GM12878 (cell line): ENCODE measurements at regions not wholly inside any gene's neighbourhood (a gene's known extent, or its start where the extent isn't known, plus 50 kb on each side); places are given as distances from the start of the nearest gene placed in this dataset.

Source experiments
- ATAC-seq: fragments of 200-7000 bp; cut with Tn5 transposase; 3 replicates; pipeline ENCODE4 v1.9.1; 2020; ENCODE audit warnings: mild to moderate bottlenecking, moderate library complexity
- BruUV-seq: library from RNA; stranded (reverse); fragments of 400-500 nt; replicated peaks from 2 replicates; lab custom pipeline; 2021; lab: Mats Ljungman, UMichigan
- CTCF ChIA-PET: fragments of 300-600 bp; sonication (Branson Sonifier 250); formaldehyde crosslinking; extraction: SDS; loops from one replicate; lab custom pipeline; 2021; ENCODE audit warnings: inconsistent platforms; lab: Yijun Ruan, JAX
- POLR2A ChIA-PET: fragments of 350-600 bp; formaldehyde crosslinking; extraction: SDS; loops from one replicate; lab custom pipeline; 2021; ENCODE audit warnings: inconsistent platforms; lab: Charles Lee
- RAD21 ChIA-PET: fragments of 300-600 bp; sonication (Branson Sonifier 250); formaldehyde crosslinking; loops from one replicate; lab custom pipeline; 2023; ENCODE audit warnings: antibody characterized with exemption; ENCODE audit not compliant: unreplicated experiment; lab: Charles Lee
- SMC1A ChIA-PET: fragments of 300-600 bp; sonication (Branson Sonifier 250); formaldehyde crosslinking; loops from one replicate; lab custom pipeline; 2023; ENCODE audit not compliant: unreplicated experiment, uncharacterized antibody; lab: Charles Lee
- DNase-seq: peaks from one replicate; pipeline ENCODE4 v3.0.0-alpha.2; 2011; ENCODE audit warnings: low read depth, low spot score
- FAIRE-seq: peaks from 3 replicates; lab custom pipeline; 2011; peaks lifted over from hg19 to GRCh38; lab: Jason Lieb, UNC
- H2AFZ ChIP-seq: 2 replicates; pipeline ENCODE4 v1.6.0; 2011; ENCODE audit warnings: low read depth, low read length, control low read depth; ENCODE audit not compliant: control insufficient read depth
- H3K27ac ChIP-seq: 2 replicates; pipeline ENCODE4 v1.5.1; 2011; ENCODE audit warnings: control low read depth; ENCODE audit not compliant: control insufficient read depth, insufficient read depth
- H3K27me3 ChIP-seq, 2 experiments: replicated peaks in 1 of 2; 2 replicates each; pipeline versions ENCODE4 v1.6.0 to v1.6.1; 2011; ENCODE audit warnings: low read length in 1 of 2; ENCODE audit not compliant: control insufficient read depth in 2 of 2, insufficient read depth in 2 of 2
- H3K36me3 ChIP-seq, 2 experiments: 2 replicates each; pipeline ENCODE4 v1.5.1; 2011; ENCODE audit warnings: low read length in 1 of 2; ENCODE audit not compliant: control insufficient read depth in 2 of 2, insufficient read depth in 2 of 2
- H3K4me1 ChIP-seq: 2 replicates; pipeline ENCODE4 v1.6.1; 2011; ENCODE audit warnings: mild to moderate bottlenecking, low read length, moderate library complexity, mixed read lengths; ENCODE audit not compliant: control insufficient read depth, insufficient read depth
- H3K4me2 ChIP-seq: 2 replicates; pipeline ENCODE4 v1.6.0; 2011; ENCODE audit warnings: control low read depth; ENCODE audit not compliant: control insufficient read depth, insufficient read depth
- H3K4me3 ChIP-seq: fragments of 200-600 bp; sonication (generic); 2 replicates; pipeline ENCODE4 v1.5.1; 2016
- H3K79me2 ChIP-seq: 2 replicates; pipeline ENCODE4 v1.6.0; 2011; ENCODE audit warnings: low read length; ENCODE audit not compliant: control insufficient read depth, insufficient read depth
- H3K9ac ChIP-seq: 2 replicates; pipeline ENCODE4 v1.8.0; 2011; ENCODE audit warnings: low read length, control low read depth, mixed read lengths; ENCODE audit not compliant: control insufficient read depth, insufficient read depth
- H3K9me3 ChIP-seq: replicated peaks from 3 replicates; pipeline ENCODE4 v1.5.1; 2011; ENCODE audit warnings: mild to moderate bottlenecking, low read length; ENCODE audit not compliant: control insufficient read depth, insufficient read depth
- H4K20me1 ChIP-seq: 2 replicates; pipeline ENCODE4 v1.6.0; 2011; ENCODE audit not compliant: control insufficient read depth, insufficient read depth
- CBFB ChIP-seq: IDR thresholded peaks from 2 replicates; pipeline ENCODE4 v1.6.1; 2016; ENCODE audit warnings: antibody characterized with exemption, low read depth
- EED ChIP-seq: sonication (generic); IDR thresholded peaks from 2 replicates; pipeline ENCODE4 v1.6.1; 2016; ENCODE audit warnings: antibody characterized with exemption, low read depth
- EGR1 ChIP-seq, 2 experiments: IDR thresholded peaks; 1 replicate in 1 of 2; 2 replicates in 1 of 2; pipeline ENCODE4 v1.6.1; 2011 to 2012; ENCODE audit warnings: low read depth in 2 of 2, low read length in 2 of 2, borderline replicate concordance in 1 of 2, mild to moderate bottlenecking in 1 of 2, moderate library complexity in 1 of 2
- PAX8 ChIP-seq: fragments of 450-650 bp; IDR thresholded peaks from 2 replicates; pipeline ENCODE4 v1.6.1; 2017; ENCODE audit warnings: mild to moderate bottlenecking, moderate library complexity
- POU2F2 ChIP-seq: IDR thresholded peaks from 3 replicates; pipeline ENCODE4 v1.6.1; 2011; ENCODE audit warnings: low read depth, mild to moderate bottlenecking, low read length, borderline replicate concordance
- RAD21 ChIP-seq: IDR thresholded peaks from 2 replicates; pipeline ENCODE4 v1.6.1; 2011; ENCODE audit warnings: mild to moderate bottlenecking, low read depth, low read length, moderate library complexity; ENCODE audit not compliant: insufficient read depth
- ZNF274 ChIP-seq: IDR thresholded peaks from one replicate; pipeline ENCODE4 v1.8.0; 2011; ENCODE audit not compliant: insufficient read length, insufficient read depth
- WGBS: methylation state at CpG from one replicate; pipeline ENCODE4 v1.1.6; 2016; ENCODE audit warnings: low lambda C conversion rate; ENCODE audit not compliant: insufficient replicate concordance, insufficient coverage; ENCODE audit errors: missing lambda C conversion rate; 5-methylcytosine and 5-hydroxymethylcytosine counted together
- in situ Hi-C: fragments of 300-500 bp; cut with MboI; formaldehyde crosslinking; loops from 9 replicates; pipeline ENCODE4 v1.14.3; 2018; ENCODE audit warnings: mixed read lengths
- intact Hi-C: fragments of 100-400 bp; cut with micrococcal nuclease; formaldehyde crosslinking; loops from one replicate; pipeline ENCODE4 v1.14.2; 2022; ENCODE audit not compliant: unreplicated experiment
- TF ChIP-seq, protein P1 (sequence below): fragments of 450-650 bp; IDR thresholded peaks from 2 replicates; pipeline ENCODE4 v1.6.1; 2014; ENCODE audit warnings: mild to moderate bottlenecking
- TF ChIP-seq, protein P2 (sequence below): fragments of 450-650 bp; IDR thresholded peaks from 2 replicates; pipeline ENCODE4 v1.6.1; 2017; ENCODE audit warnings: mild to moderate bottlenecking, moderate library complexity

- ATAC-seq (no peak), FAIRE-seq (no peak), DNase-seq (no peak)
- ChIA-PET CTCF (no interaction called here), RAD21 (no interaction called here), SMC1A (no interaction called here), POLR2A (no interaction called here)
- in situ Hi-C loops (no loop called here), intact Hi-C loops (no loop called here)
- H3K79me2 ChIP-seq, result no peaks in the 10 kb centered on the region
- no peak overlapping the region for H2AFZ ChIP-seq
- H3K27ac ChIP-seq, result no peak overlapping the region
- H3K9ac ChIP-seq, result no peak overlapping the region
- H3K4me3 ChIP-seq, result no peak overlapping the region
- H3K36me3 ChIP-seq, result no peaks in the 10 kb centered on the region
- H3K27me3 ChIP-seq, result no peaks in the 10 kb centered on the region
- no TSS peak for BruUV-seq
- no peaks in the 10 kb centered on the region for H3K4me1 ChIP-seq
- WGBS, result 5% methylated on average over 4 of the region's 4 CpGs
- no peak overlapping the region for H3K4me2 ChIP-seq
- no peaks in the 10 kb centered on the region for H4K20me1 ChIP-seq
- no peaks in the 10 kb centered on the region for H3K9me3 ChIP-seq
- TF ChIP-seq, protein P1, sequence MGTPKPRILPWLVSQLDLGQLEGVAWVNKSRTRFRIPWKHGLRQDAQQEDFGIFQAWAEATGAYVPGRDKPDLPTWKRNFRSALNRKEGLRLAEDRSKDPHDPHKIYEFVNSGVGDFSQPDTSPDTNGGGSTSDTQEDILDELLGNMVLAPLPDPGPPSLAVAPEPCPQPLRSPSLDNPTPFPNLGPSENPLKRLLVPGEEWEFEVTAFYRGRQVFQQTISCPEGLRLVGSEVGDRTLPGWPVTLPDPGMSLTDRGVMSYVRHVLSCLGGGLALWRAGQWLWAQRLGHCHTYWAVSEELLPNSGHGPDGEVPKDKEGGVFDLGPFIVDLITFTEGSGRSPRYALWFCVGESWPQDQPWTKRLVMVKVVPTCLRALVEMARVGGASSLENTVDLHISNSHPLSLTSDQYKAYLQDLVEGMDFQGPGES, result no peak
- TF ChIP-seq, protein P2, sequence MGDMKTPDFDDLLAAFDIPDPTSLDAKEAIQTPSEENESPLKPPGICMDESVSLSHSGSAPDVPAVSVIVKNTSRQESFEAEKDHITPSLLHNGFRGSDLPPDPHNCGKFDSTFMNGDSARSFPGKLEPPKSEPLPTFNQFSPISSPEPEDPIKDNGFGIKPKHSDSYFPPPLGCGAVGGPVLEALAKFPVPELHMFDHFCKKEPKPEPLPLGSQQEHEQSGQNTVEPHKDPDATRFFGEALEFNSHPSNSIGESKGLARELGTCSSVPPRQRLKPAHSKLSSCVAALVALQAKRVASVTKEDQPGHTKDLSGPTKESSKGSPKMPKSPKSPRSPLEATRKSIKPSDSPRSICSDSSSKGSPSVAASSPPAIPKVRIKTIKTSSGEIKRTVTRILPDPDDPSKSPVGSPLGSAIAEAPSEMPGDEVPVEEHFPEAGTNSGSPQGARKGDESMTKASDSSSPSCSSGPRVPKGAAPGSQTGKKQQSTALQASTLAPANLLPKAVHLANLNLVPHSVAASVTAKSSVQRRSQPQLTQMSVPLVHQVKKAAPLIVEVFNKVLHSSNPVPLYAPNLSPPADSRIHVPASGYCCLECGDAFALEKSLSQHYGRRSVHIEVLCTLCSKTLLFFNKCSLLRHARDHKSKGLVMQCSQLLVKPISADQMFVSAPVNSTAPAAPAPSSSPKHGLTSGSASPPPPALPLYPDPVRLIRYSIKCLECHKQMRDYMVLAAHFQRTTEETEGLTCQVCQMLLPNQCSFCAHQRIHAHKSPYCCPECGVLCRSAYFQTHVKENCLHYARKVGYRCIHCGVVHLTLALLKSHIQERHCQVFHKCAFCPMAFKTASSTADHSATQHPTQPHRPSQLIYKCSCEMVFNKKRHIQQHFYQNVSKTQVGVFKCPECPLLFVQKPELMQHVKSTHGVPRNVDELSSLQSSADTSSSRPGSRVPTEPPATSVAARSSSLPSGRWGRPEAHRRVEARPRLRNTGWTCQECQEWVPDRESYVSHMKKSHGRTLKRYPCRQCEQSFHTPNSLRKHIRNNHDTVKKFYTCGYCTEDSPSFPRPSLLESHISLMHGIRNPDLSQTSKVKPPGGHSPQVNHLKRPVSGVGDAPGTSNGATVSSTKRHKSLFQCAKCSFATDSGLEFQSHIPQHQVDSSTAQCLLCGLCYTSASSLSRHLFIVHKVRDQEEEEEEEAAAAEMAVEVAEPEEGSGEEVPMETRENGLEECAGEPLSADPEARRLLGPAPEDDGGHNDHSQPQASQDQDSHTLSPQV, result no peak
- no peak for TF ChIP-seq POU2F2
- no peak for TF ChIP-seq RAD21
- no peak for TF ChIP-seq EGR1 (IDR thresholded peaks at IDR 0.05; ENCODE audit: borderline replicate concordance in 1 of 2, low read depth in 2 of 2, low read length in 2 of 2)
- no peak for TF ChIP-seq ZNF274
- TF ChIP-seq PAX8, result no peak
- TF ChIP-seq CBFB, result no peak
- no peak for TF ChIP-seq EED
Measured at GRCh38 chr18:13973061-13973575, 57.8 kb upstream of the MC2R start.
